PC-3 (cell line): ENCODE measurements at regions not wholly inside any gene's neighbourhood (a gene's known extent, or its start where the extent isn't known, plus 50 kb on each side); places are given as distances from the start of the nearest gene placed in this dataset.

Experiments
- ATAC-seq: fragments of 200-7000 bp; cut with Tn5 transposase; 2 replicates; pipeline ENCODE4 v1.9.1; 2020; ENCODE audit warnings: mild to moderate bottlenecking, moderate library complexity
- BruUV-seq: library from RNA; stranded (reverse); fragments of 400-500 nt; replicated peaks from 2 replicates; lab custom pipeline; 2021; lab: Mats Ljungman, UMichigan
- CTCF ChIA-PET: fragments of 300-600 bp; sonication (Branson Sonifier 250); formaldehyde crosslinking; loops from one replicate; lab custom pipeline; 2022; ENCODE audit warnings: antibody characterized with exemption; lab: Charles Lee
- POLR2A ChIA-PET: fragments of 300-600 bp; sonication (Branson Sonifier 250); formaldehyde crosslinking; loops from one replicate; lab custom pipeline; 2022; ENCODE audit warnings: antibody characterized with exemption; ENCODE audit not compliant: unreplicated experiment; lab: Charles Lee
- DNase-seq: peaks from one replicate; pipeline ENCODE4 v3.0.0-alpha.2; 2015
- H2AFZ ChIP-seq: fragments of 300-600 bp; sonication (generic); 2 replicates; pipeline ENCODE4 v1.6.0; 2016; ENCODE audit warnings: antibody characterized with exemption, low read length
- H3F3A ChIP-seq: fragments of 300-600 bp; sonication (generic); one replicate; pipeline ENCODE4 v1.6.0; 2017; ENCODE audit warnings: antibody characterized with exemption, low read length, control low read depth, mild to moderate bottlenecking; ENCODE audit not compliant: unreplicated experiment
- H3K27ac ChIP-seq: fragments of 300-600 bp; sonication (generic); 2 replicates; pipeline ENCODE4 v1.5.1; 2016; ENCODE audit warnings: mild to moderate bottlenecking, low read length
- H3K27me3 ChIP-seq: fragments of 300-600 bp; sonication (generic); 2 replicates; pipeline ENCODE4 v1.6.1; 2016; ENCODE audit warnings: low read length, mixed read lengths
- H3K36me3 ChIP-seq: fragments of 300-600 bp; sonication (generic); 2 replicates; pipeline ENCODE4 v1.6.1; 2016; ENCODE audit warnings: low read depth, mixed run types, low read length, mixed read lengths
- H3K4me1 ChIP-seq: fragments of 300-600 bp; sonication (generic); 2 replicates; pipeline ENCODE4 v1.5.1; 2016; ENCODE audit warnings: low read length; ENCODE audit not compliant: insufficient read depth
- H3K4me2 ChIP-seq: fragments of 300-600 bp; sonication (generic); 2 replicates; pipeline ENCODE4 v1.6.0; 2016; ENCODE audit warnings: low read length
- H3K4me3 ChIP-seq: fragments of 300-600 bp; sonication (generic); 2 replicates; pipeline ENCODE4 v1.5.1; 2016; ENCODE audit warnings: mild to moderate bottlenecking, low read length, mixed read lengths
- H3K79me2 ChIP-seq: fragments of 300-600 bp; sonication (generic); 2 replicates; pipeline ENCODE4 v1.6.1; 2017; ENCODE audit warnings: low read length, mixed read lengths
- H3K9ac ChIP-seq: fragments of 300-600 bp; sonication (generic); 2 replicates; pipeline ENCODE4 v1.6.0; 2016; ENCODE audit warnings: mild to moderate bottlenecking, low read length
- H3K9me2 ChIP-seq: fragments of 300-600 bp; sonication (generic); replicated peaks from 2 replicates; pipeline ENCODE4 v1.6.1; 2016; ENCODE audit warnings: mixed run types, low read length, mixed read lengths
- H3K9me3 ChIP-seq: fragments of 300-600 bp; sonication (generic); 2 replicates; pipeline ENCODE4 v1.6.1; 2016; ENCODE audit warnings: low read length, mixed read lengths
- H4K20me1 ChIP-seq: fragments of 300-600 bp; sonication (generic); 2 replicates; pipeline ENCODE4 v1.6.1; 2016; ENCODE audit warnings: low read length, mixed read lengths
- CTCF ChIP-seq: fragments of 300-600 bp; sonication (generic); conservative IDR thresholded peaks from 2 replicates; pipeline ENCODE4 v1.5.1; 2017; ENCODE audit warnings: antibody characterized with exemption, low read depth, mild to moderate bottlenecking, low read length
- EZH2 ChIP-seq: fragments of 300-600 bp; sonication (generic); IDR thresholded peaks from one replicate; pipeline ENCODE4 v1.6.1; 2017; ENCODE audit warnings: antibody characterized with exemption, mild to moderate bottlenecking, low read length; ENCODE audit not compliant: unreplicated experiment
- EZH2phosphoT487 ChIP-seq: fragments of 300-600 bp; sonication (generic); IDR thresholded peaks from 2 replicates; pipeline ENCODE4 v1.6.1; 2018; ENCODE audit warnings: mild to moderate bottlenecking, antibody characterized with exemption, low read length, borderline replicate concordance
- intact Hi-C: fragments of 100-400 bp; cut with micrococcal nuclease; formaldehyde crosslinking; loops from 2 replicates; pipeline ENCODE4 v1.9.0; 2023

- Histone ChIP-seq H3F3A (no peaks in the 10 kb centered on the region), H4K20me1 (no peaks in the 10 kb centered on the region), H2AFZ (no peak overlapping the region), H3K27ac (no peak overlapping the region), H3K4me1 (no peaks in the 10 kb centered on the region), H3K9me3 (no peaks in the 10 kb centered on the region), H3K9me2 (no peaks in the 10 kb centered on the region), H3K4me3 (no peak overlapping the region), H3K4me2 (no peak overlapping the region), H3K27me3 (peaks cover 32% of the 10 kb centered on the region), H3K36me3 (no peaks in the 10 kb centered on the region), H3K9ac (no peak overlapping the region), H3K79me2 (no peaks in the 10 kb centered on the region)
- no TSS peak for BruUV-seq
- TF ChIP-seq EZH2 (no peak), CTCF (no peak), EZH2phosphoT487 (no peak)
- CTCF ChIA-PET, result no interaction called here
- intact Hi-C loops, result no loop called here
- DNase-seq (no peak), ATAC-seq (no peak)
- POLR2A ChIA-PET, result no interaction called here
These were observed 319.0 kb downstream of the ZNF536 start for GRCh38 chr19:30690935-30691818.

- no peak for TF ChIP-seq EZH2
- no peak for TF ChIP-seq EZH2phosphoT487
- no peak for TF ChIP-seq CTCF
- H2AFZ ChIP-seq, result no peak overlapping the region
- no peaks in the 10 kb centered on the region for H3K9me2 ChIP-seq
- H3K4me2 ChIP-seq, result no peak overlapping the region
- no peaks in the 10 kb centered on the region for H3F3A ChIP-seq
- DNase-seq (no peak), ATAC-seq (no peak)
- no peaks in the 10 kb centered on the region for H4K20me1 ChIP-seq
- no peaks in the 10 kb centered on the region for H3K79me2 ChIP-seq
- no peaks in the 10 kb centered on the region for H3K36me3 ChIP-seq
- H3K4me1 ChIP-seq, result no peaks in the 10 kb centered on the region
- no peak overlapping the region for H3K9ac ChIP-seq
- no peak overlapping the region for H3K27ac ChIP-seq
- H3K27me3 ChIP-seq, result peaks cover 32% of the 10 kb centered on the region
- CTCF ChIA-PET, result no interaction called here
- intact Hi-C loops, result no loop called here
- H3K4me3 ChIP-seq, result no peak overlapping the region
- POLR2A ChIA-PET, result no interaction called here
- BruUV-seq, result no TSS peak
- H3K9me3 ChIP-seq, result no peaks in the 10 kb centered on the region
These were observed 318.3 kb downstream of the ZNF536 start for GRCh38 chr19:30690525-30690924.

GRCh38 chr19:30689474-30689873 is 317.3 kb downstream of the ZNF536 start:
- H3K27me3 ChIP-seq, result peaks cover 32% of the 10 kb centered on the region
- ATAC-seq (no peak), DNase-seq (no peak)
- H3K4me3 ChIP-seq, result no peak overlapping the region
- H3K9ac ChIP-seq, result no peak overlapping the region
- H3F3A ChIP-seq, result no peaks in the 10 kb centered on the region
- no TSS peak for BruUV-seq
- no peaks in the 10 kb centered on the region for H3K9me2 ChIP-seq
- CTCF ChIA-PET, result no interaction called here
- no peak overlapping the region for H3K4me2 ChIP-seq
- POLR2A ChIA-PET, result no interaction called here
- H3K79me2 ChIP-seq, result no peaks in the 10 kb centered on the region
- H3K27ac ChIP-seq, result no peak overlapping the region
- H3K9me3 ChIP-seq, result no peaks in the 10 kb centered on the region
- H4K20me1 ChIP-seq, result no peaks in the 10 kb centered on the region
- intact Hi-C loops, result no loop called here
- no peak overlapping the region for H2AFZ ChIP-seq
- TF ChIP-seq EZH2phosphoT487 (no peak), EZH2 (no peak), CTCF (no peak)
- no peaks in the 10 kb centered on the region for H3K4me1 ChIP-seq
- no peaks in the 10 kb centered on the region for H3K36me3 ChIP-seq
